Mesodermal cell (in vitro differentiated cells): ENCODE measurements at regions not wholly inside any gene's neighbourhood (a gene's known extent, or its start where the extent isn't known, plus 50 kb on each side); places are given as distances from the start of the nearest gene placed in this dataset.

Source experiments
- H3K27ac ChIP-seq: 2 replicates; pipeline ENCODE4 v1.7.0; 2013; ENCODE audit warnings: mild to moderate bottlenecking, low read depth, low read length, moderate library complexity; ENCODE audit not compliant: severe bottlenecking
- H3K36me3 ChIP-seq: 2 replicates; pipeline ENCODE4 v1.7.1; 2013; ENCODE audit warnings: mild to moderate bottlenecking, low read length, moderate library complexity; ENCODE audit not compliant: control insufficient read depth, insufficient read depth
- H3K4me1 ChIP-seq: one replicate; pipeline ENCODE4 v1.7.1; 2013; ENCODE audit warnings: mild to moderate bottlenecking, low read length; ENCODE audit not compliant: insufficient read depth, control insufficient read depth, poor library complexity, severe bottlenecking
- H3K4me3 ChIP-seq: 2 replicates; pipeline ENCODE4 v1.7.0; 2013; ENCODE audit warnings: low read length, control low read depth, mild to moderate bottlenecking; ENCODE audit not compliant: insufficient read depth, poor library complexity, severe bottlenecking; ENCODE audit errors: extremely low read depth
- H3K9me3 ChIP-seq: 2 replicates; pipeline ENCODE4 v1.7.1; 2013; ENCODE audit warnings: mild to moderate bottlenecking, low read length, moderate library complexity; ENCODE audit not compliant: control insufficient read depth
- WGBS, 2 experiments: methylation state at CpG; one replicate each; pipeline ENCODE4 v1.1.5; 2013; ENCODE audit warnings: missing lambda C conversion rate in 2 of 2; ENCODE audit not compliant: insufficient coverage in 2 of 2; 5-methylcytosine and 5-hydroxymethylcytosine counted together

DNA sequence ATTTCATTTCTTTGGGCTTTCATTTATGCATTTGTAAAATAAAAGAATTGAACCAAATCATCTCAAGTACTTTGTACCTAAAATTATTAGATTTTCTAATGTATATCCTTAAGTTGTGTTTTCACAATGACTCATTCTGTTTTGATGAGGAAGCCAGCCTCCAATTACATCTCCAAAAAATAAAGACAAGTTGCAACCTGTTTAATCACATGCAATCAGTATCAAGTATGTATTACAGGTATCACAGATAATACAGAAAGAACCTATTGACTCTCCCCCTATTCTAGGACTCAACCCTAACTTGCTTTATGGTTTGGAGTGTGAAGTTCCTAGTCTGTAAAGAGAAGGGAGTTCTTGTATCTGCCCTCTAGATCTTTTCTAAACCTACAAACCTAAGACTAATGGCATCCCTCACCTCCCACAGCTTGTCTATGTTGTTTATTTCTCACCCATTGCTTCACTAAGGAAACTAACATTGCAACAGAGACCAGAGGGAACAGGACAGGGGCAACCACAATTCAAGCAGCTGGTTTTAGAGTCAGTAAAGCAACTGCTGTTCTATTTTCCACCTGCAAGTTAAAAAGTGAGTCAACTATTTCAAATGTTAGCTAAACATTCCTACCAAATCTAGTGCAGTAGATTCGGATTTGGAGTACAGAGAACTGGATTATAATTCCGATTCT, 141.1 kb upstream of the ETAA1 start:
- Histone ChIP-seq H3K4me3 (no peak overlapping the region), H3K27ac (no peak overlapping the region), H3K4me1 (no peaks in the 10 kb centered on the region), H3K36me3 (no peaks in the 10 kb centered on the region), H3K9me3 (no peaks in the 10 kb centered on the region)
- 100% methylated on average over 2 of the region's 2 CpGs; no CpG with 5 or more reads in 1 of the 2 experiments for WGBS, 2 experiments

DNA sequence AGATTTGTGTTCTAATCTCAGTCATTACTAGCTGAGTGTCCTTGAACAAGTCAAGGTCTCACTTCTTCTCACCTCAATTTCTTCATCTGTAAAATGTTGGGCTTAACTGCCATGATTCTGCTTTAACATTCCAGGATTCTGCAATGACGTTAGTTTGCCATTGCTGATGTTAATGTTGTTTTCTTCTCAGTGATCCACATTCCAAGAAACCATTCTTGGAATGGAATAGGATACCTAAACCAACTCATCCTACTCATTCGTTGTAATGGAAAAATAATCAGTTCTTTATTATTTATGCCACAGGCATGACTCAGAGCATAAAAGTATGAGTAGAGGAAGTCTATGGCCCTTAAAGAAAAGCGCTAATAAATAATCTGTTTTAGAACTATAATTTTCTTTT, 140.2 kb upstream of the ETAA1 start:
- no peaks in the 10 kb centered on the region for H3K9me3 ChIP-seq
- H3K4me3 ChIP-seq = no peak overlapping the region
- H3K36me3 ChIP-seq = no peaks in the 10 kb centered on the region
- H3K4me1 ChIP-seq = no peaks in the 10 kb centered on the region
- no CpG with 5 or more reads among the region's 3 CpGs for WGBS, 2 experiments
- no peak overlapping the region for H3K27ac ChIP-seq

DNA sequence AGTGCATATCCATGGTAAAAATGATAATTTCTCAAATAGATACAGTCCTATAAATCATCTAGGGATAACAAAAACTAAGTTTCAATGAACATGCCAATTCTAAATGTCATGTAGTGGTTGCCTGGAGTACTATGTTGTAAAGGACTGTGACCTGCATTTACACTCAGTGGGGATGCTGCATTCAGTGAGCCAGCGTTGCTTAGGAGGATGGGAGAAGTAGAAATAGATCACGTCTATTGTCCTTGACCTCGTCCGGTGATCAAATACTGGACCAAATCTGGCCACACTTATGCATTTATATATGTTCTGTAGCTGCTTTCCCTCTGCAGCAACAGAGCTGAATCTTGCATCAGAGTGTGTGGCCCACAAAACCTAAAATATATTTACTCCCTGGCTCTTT, 139.0 kb upstream of the ETAA1 start:
- Histone ChIP-seq H3K4me1 (no peaks in the 10 kb centered on the region), H3K9me3 (no peaks in the 10 kb centered on the region), H3K36me3 (no peaks in the 10 kb centered on the region), H3K27ac (no peak overlapping the region), H3K4me3 (no peak overlapping the region)
- 83% methylated on average over 3 of the region's 4 CpGs; no CpG with 5 or more reads in 1 of the 2 experiments for WGBS, 2 experiments

DNA sequence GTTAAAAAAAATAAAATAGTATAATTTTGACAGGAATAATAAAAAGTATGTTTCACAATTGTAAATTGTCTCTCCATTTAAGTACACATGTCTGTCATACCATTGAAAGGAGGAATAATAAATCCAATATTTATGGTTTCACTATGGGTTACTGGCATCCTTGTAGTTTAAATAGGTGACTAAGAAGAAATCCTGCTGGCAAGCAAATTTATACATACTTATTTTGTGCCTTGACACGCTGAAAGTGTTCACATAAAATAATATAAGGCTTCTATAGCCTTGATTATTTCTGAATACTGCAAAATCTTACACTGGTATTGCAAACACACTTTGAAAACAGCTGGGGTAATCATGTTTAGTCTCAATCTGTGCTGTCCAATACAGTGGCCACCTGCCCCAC, 138.3 kb upstream of the ETAA1 start:
- WGBS, 2 experiments = no CpG with 5 or more reads among the region's 1 CpG
- no peak overlapping the region for H3K27ac ChIP-seq
- no peak overlapping the region for H3K4me3 ChIP-seq

DNA sequence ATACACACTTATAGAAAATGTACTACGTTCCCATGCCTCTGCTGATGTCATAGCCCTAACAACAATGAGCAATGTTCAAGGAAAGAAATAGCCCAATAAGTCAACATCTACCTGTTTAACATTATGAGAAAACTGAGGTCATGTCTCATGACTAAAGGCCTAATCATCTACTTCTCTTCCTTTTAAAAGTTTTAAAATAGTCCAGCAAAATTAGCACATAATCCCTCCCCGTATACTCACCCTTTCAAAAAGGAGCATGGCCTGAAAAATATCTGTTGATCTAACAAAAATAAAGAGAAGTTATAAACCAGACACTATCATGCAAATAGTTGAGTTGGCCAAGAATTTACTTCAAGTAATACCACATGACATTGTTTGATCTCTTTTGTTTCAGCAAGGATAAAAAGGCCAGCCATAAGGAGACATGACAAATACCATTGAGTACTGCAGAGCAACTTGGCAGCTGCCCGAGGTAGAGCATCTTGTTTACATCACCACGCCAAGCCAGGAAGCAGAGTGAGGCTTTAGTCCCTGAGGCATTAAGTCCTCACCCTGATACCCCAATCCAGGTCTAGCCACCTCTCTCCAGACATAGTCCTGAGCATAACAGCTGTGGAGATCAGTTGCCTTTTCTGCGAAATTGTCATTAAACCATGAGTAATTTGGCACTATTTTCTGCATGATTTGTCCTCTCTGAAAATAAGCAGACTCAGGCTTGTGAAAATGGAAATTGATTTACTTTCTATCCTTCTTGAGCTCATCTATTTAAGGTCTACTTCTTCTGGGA, 137.4 kb upstream of the ETAA1 start:
- 72 to 89% methylated on average over 2 to 3 of the region's 5 CpGs for WGBS, 2 experiments
- Histone ChIP-seq H3K27ac (no peak overlapping the region), H3K36me3 (no peaks in the 10 kb centered on the region), H3K9me3 (no peaks in the 10 kb centered on the region), H3K4me1 (no peaks in the 10 kb centered on the region), H3K4me3 (no peak overlapping the region)

More for the DNA sequence above, 138.3 kb upstream of the ETAA1 start:
- Histone ChIP-seq H3K36me3 (no peaks in the 10 kb centered on the region), H3K4me1 (no peaks in the 10 kb centered on the region), H3K9me3 (no peaks in the 10 kb centered on the region)

DNA sequence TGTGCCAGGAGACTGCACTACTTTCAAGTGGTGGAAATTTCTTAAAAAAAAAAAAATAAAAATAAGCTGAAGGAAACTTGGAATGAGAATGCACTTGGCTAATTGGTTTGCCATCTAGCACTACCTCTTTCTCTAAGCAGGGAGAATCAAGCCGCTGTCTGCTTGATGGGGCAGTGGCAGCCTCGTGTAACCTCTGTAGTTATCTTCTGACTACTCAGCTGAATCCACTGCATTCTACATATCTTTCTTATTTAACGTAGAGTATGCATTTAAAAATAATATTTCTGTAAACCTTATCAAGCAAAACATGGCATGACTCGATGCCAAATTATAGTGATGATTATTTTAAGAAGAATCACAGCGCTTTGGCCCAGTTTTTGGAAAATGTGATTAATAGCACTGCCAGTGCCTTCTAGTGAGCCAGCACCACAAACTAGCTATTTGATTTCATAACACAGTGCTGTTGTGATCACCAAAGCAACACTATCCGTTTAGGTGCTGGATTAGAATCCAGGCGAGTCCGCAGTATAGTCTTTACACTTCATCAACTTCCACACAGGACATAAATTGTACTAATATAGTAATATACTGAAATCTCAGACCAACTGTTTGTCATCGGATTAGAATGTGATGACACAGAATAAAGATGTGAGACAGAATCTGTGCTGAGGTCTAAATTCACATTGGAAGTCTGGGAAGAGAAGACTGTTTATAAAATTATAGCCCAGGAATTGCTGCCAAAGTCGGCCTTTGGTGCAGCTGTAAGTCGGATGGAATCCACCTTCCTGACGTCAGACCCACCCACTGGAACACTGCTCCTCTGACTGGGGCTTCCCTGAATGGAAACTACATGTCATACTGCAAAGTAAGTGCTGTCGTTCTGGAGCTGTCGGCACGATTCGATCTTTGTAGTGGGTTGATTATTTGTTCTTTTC, 136.5 kb upstream of the ETAA1 start:
- Histone ChIP-seq H3K27ac (no peak overlapping the region), H3K4me3 (no peak overlapping the region), H3K9me3 (no peaks in the 10 kb centered on the region), H3K4me1 (no peaks in the 10 kb centered on the region), H3K36me3 (no peaks in the 10 kb centered on the region)
- WGBS, 2 experiments = 84 to 87% methylated on average over 6 to 9 of the region's 16 CpGs

DNA sequence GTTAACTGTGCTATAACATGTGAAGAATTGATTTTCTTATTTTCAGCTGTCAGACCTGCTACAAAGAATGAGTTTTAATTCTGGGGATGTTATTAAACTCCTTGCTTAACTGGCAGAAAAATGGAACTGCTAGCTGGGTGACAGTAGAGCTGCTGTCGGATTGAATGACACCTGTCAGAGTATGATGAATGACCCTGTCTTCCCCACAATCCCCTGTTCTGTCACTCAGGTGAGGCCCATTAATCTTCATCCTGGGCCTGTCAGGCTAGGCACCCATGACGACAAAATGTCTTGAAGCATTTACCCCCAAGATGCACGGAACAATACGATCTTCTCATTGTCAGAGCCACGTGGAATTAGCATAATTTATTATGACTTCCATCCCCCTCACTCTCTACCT, 129.9 kb upstream of the ETAA1 start:
- Histone ChIP-seq H3K4me1 (no peaks in the 10 kb centered on the region), H3K9me3 (no peaks in the 10 kb centered on the region), H3K4me3 (no peak overlapping the region), H3K27ac (no peak overlapping the region), H3K36me3 (no peaks in the 10 kb centered on the region)
- 76 to 98% methylated on average over 3 to 4 of the region's 5 CpGs for WGBS, 2 experiments

DNA sequence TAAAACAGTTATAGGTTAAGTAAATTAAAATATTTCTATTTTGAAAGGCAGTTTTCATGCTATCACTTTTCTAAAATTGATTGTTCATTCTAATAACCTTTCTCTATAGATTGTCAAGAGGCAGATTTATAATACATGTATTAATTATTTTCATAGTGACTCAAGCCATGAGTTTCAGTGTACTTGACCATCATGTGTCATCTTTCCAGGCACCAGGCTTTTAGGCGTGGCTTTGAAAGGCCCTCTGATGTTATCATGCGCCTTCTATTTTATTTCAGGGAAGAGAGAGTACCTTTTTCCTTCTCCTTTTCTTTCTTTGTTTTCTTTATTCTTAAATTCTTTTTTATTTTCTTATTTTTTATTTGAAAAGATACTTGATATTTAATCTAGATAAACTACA, 128.3 kb upstream of the ETAA1 start:
- WGBS, 2 experiments = 100% methylated on average over 1 of the region's 2 CpGs; no CpG with 5 or more reads in 1 of the 2 experiments
- Histone ChIP-seq H3K36me3 (no peaks in the 10 kb centered on the region), H3K4me3 (no peak overlapping the region), H3K4me1 (no peaks in the 10 kb centered on the region), H3K27ac (no peak overlapping the region), H3K9me3 (no peaks in the 10 kb centered on the region)

DNA sequence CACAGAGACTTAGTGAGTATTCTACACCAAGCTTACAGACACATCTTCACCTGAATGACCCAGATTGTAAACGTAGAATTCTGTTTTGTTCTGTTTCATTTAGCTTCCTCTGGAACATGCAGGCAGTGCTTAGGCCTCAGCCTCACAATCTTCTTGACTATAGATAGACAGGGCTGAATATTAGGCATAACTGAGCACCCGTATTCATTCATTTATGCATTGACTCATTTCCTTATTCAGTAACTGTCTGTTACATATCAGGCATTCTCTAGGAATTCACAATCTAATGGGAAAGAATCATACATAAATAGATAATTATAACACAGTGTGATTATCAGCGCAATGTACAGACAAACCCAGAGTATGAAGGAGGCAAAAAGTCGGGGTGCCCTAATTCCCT, 124.9 kb upstream of the ETAA1 start:
- no peak overlapping the region for H3K4me3 ChIP-seq
- 33 to 100% methylated on average over 1 of the region's 4 CpGs for WGBS, 2 experiments
- no peaks in the 10 kb centered on the region for H3K36me3 ChIP-seq
- no peak overlapping the region for H3K27ac ChIP-seq
- no peaks in the 10 kb centered on the region for H3K4me1 ChIP-seq
- no peaks in the 10 kb centered on the region for H3K9me3 ChIP-seq

DNA sequence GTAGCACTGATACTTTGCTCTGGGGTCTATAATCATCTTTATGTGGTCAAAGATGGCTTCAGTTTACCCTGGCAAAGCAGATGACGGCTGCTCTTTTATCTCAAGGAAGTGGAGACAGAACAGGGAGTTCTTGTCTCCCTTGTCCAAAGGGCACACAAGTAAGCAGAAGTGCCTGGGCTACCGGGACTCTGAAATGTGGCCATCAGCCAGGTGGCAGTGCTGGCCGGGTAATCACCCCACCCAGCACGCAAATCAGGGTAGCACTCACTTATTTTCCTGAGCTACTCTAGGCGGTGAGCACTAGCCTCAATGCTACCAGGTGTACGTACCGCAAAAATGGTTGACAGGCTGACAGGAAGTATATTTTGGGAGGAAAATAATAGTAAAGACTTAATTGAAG, 119.7 kb upstream of the ETAA1 start:
- Histone ChIP-seq H3K36me3 (no peaks in the 10 kb centered on the region), H3K4me1 (no peaks in the 10 kb centered on the region), H3K9me3 (no peaks in the 10 kb centered on the region), H3K4me3 (no peak overlapping the region), H3K27ac (no peak overlapping the region)
- 56 to 85% methylated on average over 6 of the region's 7 CpGs for WGBS, 2 experiments
